GM12892 (cell line): ENCODE measurements at regions not wholly inside any gene's neighbourhood (a gene's known extent, or its start where the extent isn't known, plus 50 kb on each side); places are given as distances from the start of the nearest gene placed in this dataset.

Source experiments
- POLR2A ChIP-seq: IDR thresholded peaks from 2 replicates; pipeline ENCODE4 v1.6.1; 2011; ENCODE audit warnings: low read depth, low read length, control low read depth
- POLR2AphosphoS5 ChIP-seq: IDR thresholded peaks from 2 replicates; pipeline ENCODE4 v1.6.1; 2011; ENCODE audit warnings: low read depth, low read length, control low read depth
- TAF1 ChIP-seq: IDR thresholded peaks from 2 replicates; pipeline ENCODE4 v1.6.1; 2011; ENCODE audit warnings: low read depth, mild to moderate bottlenecking, control low read depth, low read length, borderline replicate concordance

GRCh38 chr5:133806847-133807246, 161.6 kb downstream of the C5orf15 start:
- TF ChIP-seq POLR2A, result no peak
- TF ChIP-seq TAF1, result no peak
- no peak for TF ChIP-seq POLR2AphosphoS5
